Kidney (tissue), 13 donors: ENCODE measurements at regions not wholly inside any gene's neighbourhood (a gene's known extent, or its start where the extent isn't known, plus 50 kb on each side); places are given as distances from the start of the nearest gene placed in this dataset.

Experiments used
- DNase-seq, 5 donors: peaks; one replicate each; pipeline ENCODE4 v3.0.0-alpha.2; 2013 to 2020
- FAIRE-seq: peaks from 2 replicates; lab custom pipeline; 2012; peaks lifted over from hg19 to GRCh38; lab: Jason Lieb, UNC
- H3K27ac ChIP-seq, 2 donors: one replicate each; pipeline ENCODE4 v1.7.0; 2013; ENCODE audit warnings: low read depth in 2 of 2, low read length in 2 of 2, inconsistent platforms in 1 of 2
- H3K27me3 ChIP-seq: one replicate; pipeline ENCODE4 v1.7.1; 2013; ENCODE audit warnings: low read length, inconsistent platforms; ENCODE audit not compliant: control insufficient read depth, insufficient read depth
- H3K36me3 ChIP-seq, 3 donors: one replicate each; pipeline versions ENCODE4 v1.7.0 to v1.7.1; 2013; ENCODE audit warnings: low read length in 3 of 3, control low read depth in 1 of 3, inconsistent platforms in 1 of 3; ENCODE audit not compliant: insufficient read depth in 3 of 3, control insufficient read depth in 2 of 3
- H3K4me1 ChIP-seq, 3 donors: one replicate each; pipeline versions ENCODE4 v1.7.0 to v1.7.1; 2013; ENCODE audit warnings: low read length in 3 of 3, inconsistent platforms in 1 of 3, low read depth in 1 of 3; ENCODE audit not compliant: control insufficient read depth in 2 of 3, insufficient read depth in 2 of 3
- H3K4me3 ChIP-seq, 3 donors: one replicate each; pipeline versions ENCODE4 v1.7.0 to v1.8.1; 2013; ENCODE audit warnings: low read length in 3 of 3, control low read depth in 1 of 3, inconsistent platforms in 1 of 3
- H3K9ac ChIP-seq, 3 donors: one replicate each; pipeline versions ENCODE4 v1.7.0 to v1.7.1; 2013; ENCODE audit warnings: low read length in 3 of 3, control low read depth in 1 of 3, inconsistent platforms in 1 of 3
- H3K9me3 ChIP-seq, 3 donors: one replicate each; pipeline versions ENCODE4 v1.7.0 to v1.7.1; 2013; ENCODE audit warnings: low read length in 3 of 3, control low read depth in 1 of 3, inconsistent platforms in 1 of 3; ENCODE audit not compliant: control insufficient read depth in 2 of 3, insufficient read depth in 1 of 3
- CTCF ChIP-seq: IDR thresholded peaks from 3 replicates; pipeline ENCODE4 v1.5.1; 2012; ENCODE audit warnings: mild to moderate bottlenecking, moderate library complexity, borderline replicate concordance; ENCODE audit not compliant: insufficient read depth; ENCODE audit errors: extremely low read depth
- intact Hi-C: fragments of 100-400 bp; cut with DNase I; formaldehyde crosslinking; loops from one replicate; pipeline ENCODE4 v1.11.1; 2022
- donor health status: control.
- donor health status: control.
- donor health status: control.
- donor health status: control.
- donor health status: control.
- donor health status: DM: yes; HTN: yes; CAD: no.
- donor health status: Normal renal cell carcinoma (clear cell type).

DNA sequence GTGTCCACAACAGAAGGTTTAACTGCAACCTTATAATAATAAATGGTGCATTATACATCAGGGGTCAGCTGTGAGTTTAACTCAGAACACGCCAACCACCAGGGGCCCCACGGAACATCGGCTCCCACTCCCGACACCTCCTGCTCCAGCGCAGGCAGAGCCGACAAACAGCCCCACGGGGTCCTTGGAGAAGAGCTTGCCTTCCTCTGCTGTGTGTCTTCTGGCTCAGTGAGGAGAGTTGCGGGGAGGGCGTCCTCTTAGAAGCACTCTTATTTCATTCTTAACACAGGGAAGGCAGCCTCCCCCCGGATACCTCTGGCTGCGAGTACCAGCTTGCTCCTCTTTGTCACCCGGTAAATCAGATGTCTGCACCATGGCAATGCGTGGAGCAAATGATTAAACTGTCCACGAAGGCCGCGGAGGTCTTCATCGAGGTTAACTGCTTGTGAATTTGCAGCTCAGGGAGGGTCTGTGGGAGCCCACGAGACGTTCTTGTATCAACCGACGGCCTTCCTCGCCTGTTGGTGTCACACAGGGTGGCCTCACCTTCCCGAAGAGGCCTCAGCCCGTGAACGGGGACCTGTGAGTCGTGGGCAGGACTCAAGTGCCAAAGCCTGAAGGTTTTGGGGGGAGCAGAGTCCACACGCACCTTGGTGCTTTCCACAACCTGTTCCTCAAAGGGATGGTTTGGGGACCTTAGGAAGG, 464.0 kb downstream of the BRD1 start:
- Histone ChIP-seq H3K4me1 (no peaks in the 10 kb centered on the region), H3K9ac (no peak overlapping the region), H3K36me3 (no peaks in the 10 kb centered on the region), H3K9me3 (no peaks in the 10 kb centered on the region), H3K27me3 (no peaks in the 10 kb centered on the region), H3K27ac (no peak overlapping the region), H3K4me3 (no peak overlapping the region)
- DNase-seq (peak in 1 of 5 donors; percentile 37), FAIRE-seq (no peak)
- intact Hi-C loops, result no loop called here
- no peak for TF ChIP-seq CTCF

- DNase-seq (peak in 1 of 5 donors; percentile 23), FAIRE-seq (no peak)
- Histone ChIP-seq H3K27me3 (no peaks in the 10 kb centered on the region), H3K9ac (no peak overlapping the region), H3K4me1 (no peaks in the 10 kb centered on the region), H3K4me3 (no peak overlapping the region), H3K9me3 (no peaks in the 10 kb centered on the region), H3K27ac (no peak overlapping the region), H3K36me3 (no peaks in the 10 kb centered on the region)
- intact Hi-C loops, result no loop called here
- TF ChIP-seq CTCF, result no peak
Measured at GRCh38 chr22:49362211-49362839, 465.3 kb downstream of the BRD1 start.

DNA sequence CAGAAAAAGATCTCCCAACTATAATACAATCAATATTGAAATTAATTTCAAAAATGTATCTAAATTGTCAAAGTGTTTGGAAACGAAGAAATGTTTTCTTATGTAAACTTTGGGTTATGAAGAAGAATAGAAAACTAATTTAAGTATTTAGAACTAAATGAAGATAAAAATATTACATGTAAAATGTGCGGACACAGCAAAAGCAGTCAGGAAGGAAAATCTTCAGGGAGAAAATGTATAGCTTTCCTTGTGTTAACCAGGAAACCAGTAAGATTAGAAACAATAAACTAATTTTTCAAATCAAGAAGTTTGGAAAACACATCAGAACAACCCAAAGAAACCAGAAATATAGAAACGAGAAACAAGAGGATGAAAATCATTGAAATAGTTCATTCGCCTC, 466.5 kb downstream of the BRD1 start:
- no peaks in the 10 kb centered on the region for H3K27me3 ChIP-seq
- no peaks in the 10 kb centered on the region for H3K4me1 ChIP-seq
- no peaks in the 10 kb centered on the region for H3K9me3 ChIP-seq
- no peak overlapping the region for H3K9ac ChIP-seq
- no peaks in the 10 kb centered on the region for H3K36me3 ChIP-seq
- no peak overlapping the region for H3K27ac ChIP-seq
- TF ChIP-seq CTCF, result no peak
- H3K4me3 ChIP-seq, result no peak overlapping the region
- no peak for DNase-seq
- intact Hi-C loops, result no loop called here
- no peak for FAIRE-seq

DNA sequence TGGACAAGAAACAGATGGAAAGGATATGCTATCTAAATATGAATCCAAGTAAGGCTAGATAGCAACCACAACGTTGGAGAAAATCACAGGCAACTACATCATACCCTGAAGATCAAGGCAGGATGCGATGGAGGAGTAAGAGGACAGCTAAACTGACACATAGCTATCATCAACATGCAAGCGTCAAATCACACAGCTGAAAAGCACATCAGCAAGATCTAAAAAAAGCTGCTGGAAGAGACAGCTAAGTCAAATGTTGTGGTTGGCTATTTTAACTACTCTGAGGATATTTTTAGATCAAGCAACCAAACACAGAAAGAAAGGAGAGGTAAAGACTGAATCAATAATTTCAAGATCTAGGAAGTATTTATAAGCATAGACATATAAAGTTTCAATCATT, 466.9 kb downstream of the BRD1 start:
- no peak for DNase-seq
- Histone ChIP-seq H3K36me3 (no peaks in the 10 kb centered on the region), H3K4me1 (no peaks in the 10 kb centered on the region), H3K9ac (no peak overlapping the region), H3K9me3 (no peaks in the 10 kb centered on the region), H3K27ac (no peak overlapping the region), H3K27me3 (no peaks in the 10 kb centered on the region), H3K4me3 (no peak overlapping the region)
- intact Hi-C loops, result no loop called here
- no peak for FAIRE-seq
- no peak for TF ChIP-seq CTCF
